Esophagus squamous epithelium (tissue), 5 donors: ENCODE measurements at regions not wholly inside any gene's neighbourhood (a gene's known extent, or its start where the extent isn't known, plus 50 kb on each side); places are given as distances from the start of the nearest gene placed in this dataset.

Experiments
- DNase-seq: peaks from one replicate; lab custom pipeline; 2025; lab: John Stamatoyannopoulos, UW
- H3K27ac ChIP-seq, 4 donors: fragments of 200-600 bp; sonication (generic); one replicate each; pipeline ENCODE4 v1.5.1; 2016 to 2019; ENCODE audit warnings: mild to moderate bottlenecking in 1 of 4
- H3K27me3 ChIP-seq, 4 donors: fragments of 200-600 bp; sonication (generic); 1 replicate in 3 of 4; 2 replicates in 1 of 4; pipeline versions ENCODE4 v1.5.1 to v1.6.0; 2017 to 2021; ENCODE audit warnings: antibody characterized with exemption in 1 of 4
- H3K36me3 ChIP-seq, 3 donors: fragments of 200-600 bp; sonication (generic); one replicate each; pipeline ENCODE4 v1.5.1; 2016 to 2019
- H3K4me1 ChIP-seq, 3 donors: fragments of 200-600 bp; sonication (generic); one replicate each; pipeline ENCODE4 v1.5.1; 2017 to 2019
- H3K4me3 ChIP-seq, 4 donors: fragments of 200-600 bp; sonication (generic); 1 replicate in 3 of 4; 2 replicates in 1 of 4; pipeline ENCODE4 v1.5.1; 2016 to 2019; ENCODE audit warnings: mild to moderate bottlenecking in 2 of 4, moderate library complexity in 1 of 4
- H3K9me3 ChIP-seq, 3 donors: fragments of 200-600 bp; sonication (generic); one replicate each; pipeline ENCODE4 v1.5.1; 2016 to 2019
- POLR2A ChIP-seq, 4 donors: fragments of 450-650 bp; IDR thresholded peaks; one replicate each; pipeline ENCODE4 v1.6.1; 2017; ENCODE audit warnings: antibody characterized with exemption in 4 of 4, mild to moderate bottlenecking in 4 of 4, moderate library complexity in 3 of 4
- WGBS, 2 donors: methylation state at CpG; one replicate each; pipeline ENCODE4 v1.1.5; 2018; 5-methylcytosine and 5-hydroxymethylcytosine counted together
- intact Hi-C: fragments of 100-400 bp; cut with DNase I; formaldehyde crosslinking; loops from one replicate; pipeline ENCODE4 v1.15.0; 2022
- TF ChIP-seq, protein P1 (sequence below), 6 experiments: fragments of 450-650 bp in 4 of 6; fragments of 200-600 bp in 2 of 6; sonication (generic) in 2 of 6; IDR thresholded peaks; one replicate each; pipeline ENCODE4 v1.5.1; 2016 to 2019; ENCODE audit warnings: antibody characterized with exemption in 6 of 6, mild to moderate bottlenecking in 4 of 6, moderate library complexity in 4 of 6
- donor health status: DM: yes; HTN: yes; CAD: no.

DNA sequence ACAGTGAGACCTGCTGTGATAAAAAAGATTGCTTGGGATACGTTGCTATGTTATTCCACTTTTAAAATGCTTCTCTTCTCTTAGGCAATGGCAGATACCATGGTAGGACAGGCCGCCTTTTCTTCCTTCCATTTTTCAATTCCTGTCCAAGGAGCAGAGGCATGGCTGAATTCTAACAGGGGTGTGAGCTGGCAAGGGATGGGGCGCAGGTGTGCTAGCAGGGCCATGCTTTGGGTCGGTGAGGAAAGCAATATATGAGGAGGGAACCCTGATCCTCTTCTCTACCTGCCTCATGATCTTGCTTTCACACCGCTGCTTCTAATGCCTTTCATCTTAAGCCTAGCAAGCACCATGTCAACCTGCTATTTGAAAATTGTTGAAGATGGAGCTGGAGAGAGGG lies 225.0 kb downstream of the KATNAL1 start:
- 83 to 88% methylated on average over 5 of the region's 5 CpGs for WGBS, 2 donors
- no peak for TF ChIP-seq POLR2A (IDR thresholded peaks at IDR 0.05)
- Histone ChIP-seq H3K27me3 (peaks cover 0 to 8% (median 0%) of the 10 kb centered on the region in 4 donors), H3K27ac (no peak overlapping the region), H3K4me3 (no peak overlapping the region), H3K4me1 (no peaks in the 10 kb centered on the region), H3K9me3 (peaks cover 0 to 5% (median 0%) of the 10 kb centered on the region in 3 donors), H3K36me3 (no peaks in the 10 kb centered on the region)
- DNase-seq = no peak
- intact Hi-C loops = no loop called here

DNA sequence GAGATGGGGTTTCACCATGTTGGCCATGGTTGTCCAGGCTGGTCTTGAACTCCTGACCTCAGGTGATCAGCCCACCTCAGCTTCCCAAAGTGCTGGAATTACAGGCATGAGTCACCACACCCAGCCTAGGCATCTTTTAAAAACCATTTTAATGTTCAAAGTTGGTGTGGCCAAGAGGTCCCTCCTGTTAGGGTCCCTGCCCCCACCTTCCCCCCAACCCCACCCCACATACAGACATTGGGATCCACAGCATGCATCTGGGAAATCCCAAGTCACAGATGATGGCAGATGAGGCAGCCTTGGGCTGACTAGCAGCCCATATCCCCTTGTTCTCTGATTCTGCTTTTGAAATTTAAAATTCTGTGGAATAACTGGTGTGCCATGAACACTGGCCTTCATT lies 226.0 kb downstream of the KATNAL1 start:
- TF ChIP-seq, protein P1, sequence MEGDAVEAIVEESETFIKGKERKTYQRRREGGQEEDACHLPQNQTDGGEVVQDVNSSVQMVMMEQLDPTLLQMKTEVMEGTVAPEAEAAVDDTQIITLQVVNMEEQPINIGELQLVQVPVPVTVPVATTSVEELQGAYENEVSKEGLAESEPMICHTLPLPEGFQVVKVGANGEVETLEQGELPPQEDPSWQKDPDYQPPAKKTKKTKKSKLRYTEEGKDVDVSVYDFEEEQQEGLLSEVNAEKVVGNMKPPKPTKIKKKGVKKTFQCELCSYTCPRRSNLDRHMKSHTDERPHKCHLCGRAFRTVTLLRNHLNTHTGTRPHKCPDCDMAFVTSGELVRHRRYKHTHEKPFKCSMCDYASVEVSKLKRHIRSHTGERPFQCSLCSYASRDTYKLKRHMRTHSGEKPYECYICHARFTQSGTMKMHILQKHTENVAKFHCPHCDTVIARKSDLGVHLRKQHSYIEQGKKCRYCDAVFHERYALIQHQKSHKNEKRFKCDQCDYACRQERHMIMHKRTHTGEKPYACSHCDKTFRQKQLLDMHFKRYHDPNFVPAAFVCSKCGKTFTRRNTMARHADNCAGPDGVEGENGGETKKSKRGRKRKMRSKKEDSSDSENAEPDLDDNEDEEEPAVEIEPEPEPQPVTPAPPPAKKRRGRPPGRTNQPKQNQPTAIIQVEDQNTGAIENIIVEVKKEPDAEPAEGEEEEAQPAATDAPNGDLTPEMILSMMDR (IDR thresholded peaks at IDR 0.05) = no peak
- TF ChIP-seq POLR2A (IDR thresholded peaks at IDR 0.05) = no peak
- intact Hi-C loops = no loop called here
- Histone ChIP-seq H3K27ac (no peak overlapping the region), H3K27me3 (peaks cover 0 to 8% (median 0%) of the 10 kb centered on the region in 4 donors), H3K9me3 (peaks cover 0 to 5% (median 0%) of the 10 kb centered on the region in 3 donors), H3K4me1 (no peaks in the 10 kb centered on the region), H3K36me3 (no peaks in the 10 kb centered on the region), H3K4me3 (no peak overlapping the region)
- DNase-seq = no peak

DNA sequence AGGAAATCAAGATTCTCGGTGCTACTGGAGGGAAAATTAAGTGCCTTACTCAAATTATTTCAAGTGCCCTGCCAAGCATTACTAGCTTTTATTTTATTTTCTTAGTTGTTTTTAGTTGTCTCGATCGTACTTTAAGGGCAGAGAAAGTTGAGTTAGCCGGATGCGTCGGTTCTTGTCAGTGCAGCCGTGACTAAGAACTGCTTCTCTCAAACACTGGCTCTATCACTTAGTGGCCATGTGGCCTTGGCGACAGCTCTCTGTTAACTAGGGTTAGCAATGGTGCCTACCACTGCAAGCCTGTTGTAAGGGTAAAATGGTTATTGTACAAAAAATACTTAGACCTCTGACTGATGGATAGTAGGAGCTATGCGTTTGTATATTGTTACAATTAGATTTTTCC lies 227.8 kb downstream of the KATNAL1 start:
- Histone ChIP-seq H3K36me3 (no peaks in the 10 kb centered on the region), H3K4me1 (no peaks in the 10 kb centered on the region), H3K9me3 (peaks cover 0 to 5% (median 0%) of the 10 kb centered on the region in 3 donors), H3K4me3 (no peak overlapping the region), H3K27ac (no peak overlapping the region), H3K27me3 (peaks cover 0 to 8% (median 0%) of the 10 kb centered on the region in 4 donors)
- intact Hi-C loops = no loop called here
- TF ChIP-seq, protein P1 (IDR thresholded peaks at IDR 0.05) = no peak
- TF ChIP-seq POLR2A (IDR thresholded peaks at IDR 0.05) = no peak
- 76 to 94% methylated on average over 8 to 9 of the region's 9 CpGs for WGBS, 2 donors
- no peak for DNase-seq

DNA sequence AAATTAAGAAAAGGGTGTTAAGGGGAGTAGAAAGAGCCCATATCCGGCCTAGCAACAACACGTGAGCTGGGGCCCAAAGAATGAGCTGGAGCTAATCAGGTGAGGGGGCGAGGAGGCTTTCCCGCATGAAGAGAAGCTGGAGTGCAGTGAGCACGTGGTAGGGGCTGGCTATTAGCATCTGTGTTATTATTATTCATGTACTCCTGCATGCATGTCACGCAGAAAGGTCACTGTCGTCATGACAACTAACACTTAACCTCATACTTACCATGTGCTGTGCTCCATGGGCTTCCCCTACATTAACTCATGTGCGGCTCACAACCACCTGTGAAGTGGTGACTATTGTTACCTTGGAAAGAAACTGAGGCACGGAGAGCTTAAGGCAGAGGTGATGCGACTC lies 227.6 kb upstream of the UBL3 start:
- no peaks in the 10 kb centered on the region for H3K36me3 ChIP-seq
- peaks cover 0 to 6% (median 0%) of the 10 kb centered on the region in 4 donors for H3K27me3 ChIP-seq
- no peak for TF ChIP-seq POLR2A (IDR thresholded peaks at IDR 0.05)
- TF ChIP-seq, protein P1 (IDR thresholded peaks at IDR 0.05) = no peak
- no peak for DNase-seq
- H3K4me1 ChIP-seq = peaks cover 0 to 2% (median 0%) of the 10 kb centered on the region in 3 donors
- no peak overlapping the region for H3K4me3 ChIP-seq
- 74 to 85% methylated on average over 10 of the region's 10 CpGs for WGBS, 2 donors
- H3K9me3 ChIP-seq = peaks cover 0 to 5% (median 0%) of the 10 kb centered on the region in 3 donors
- no peak overlapping the region for H3K27ac ChIP-seq
- intact Hi-C loops = no loop called here

DNA sequence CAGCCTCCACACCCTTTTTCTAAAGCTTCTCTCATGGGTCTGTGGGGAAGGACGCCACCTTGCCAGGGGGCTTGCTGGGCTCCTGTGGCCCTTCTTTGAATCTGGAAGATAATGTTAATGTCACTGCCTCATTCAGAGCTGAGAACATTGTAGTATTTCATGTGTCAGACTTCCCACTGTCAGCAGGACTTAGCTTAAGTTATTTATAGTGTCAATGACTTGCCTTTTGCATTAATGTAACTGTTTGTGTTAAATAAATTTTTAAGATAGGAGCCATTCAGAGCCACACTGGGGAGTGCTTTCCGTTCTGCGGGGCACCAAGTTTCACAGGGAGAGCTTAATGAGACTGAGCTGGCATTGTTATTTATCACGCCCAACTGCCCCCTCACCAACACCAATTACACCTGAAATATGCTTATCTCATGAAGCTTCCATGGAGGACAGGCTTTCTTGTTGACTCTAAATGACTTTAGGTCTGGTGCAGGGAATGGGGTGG lies 226.9 kb upstream of the UBL3 start:
- intact Hi-C loops = no loop called here
- WGBS, 2 donors = 75 to 80% methylated on average over 3 to 4 of the region's 4 CpGs
- DNase-seq = no peak
- Histone ChIP-seq H3K27me3 (peaks cover 0 to 3% (median 0%) of the 10 kb centered on the region in 4 donors), H3K27ac (no peak overlapping the region), H3K4me1 (peaks cover 0 to 10% (median 0%) of the 10 kb centered on the region in 3 donors), H3K9me3 (peaks cover 0 to 5% (median 0%) of the 10 kb centered on the region in 3 donors), H3K4me3 (no peak overlapping the region), H3K36me3 (no peaks in the 10 kb centered on the region)
- no peak for TF ChIP-seq POLR2A (IDR thresholded peaks at IDR 0.05)
- TF ChIP-seq, protein P1 (IDR thresholded peaks at IDR 0.05) = no peak
